Right ventricle myocardium superior (tissue), 1 donor: ENCODE measurements at regions not wholly inside any gene's neighbourhood (a gene's known extent, or its start where the extent isn't known, plus 50 kb on each side); places are given as distances from the start of the nearest gene placed in this dataset.
A peak's percentile ranks its signal among the peaks of the same experiment; 100 is the strongest.

ENCODE experiments used
- ATAC-seq: fragments of 200-7000 bp; cut with Tn5 transposase; one replicate; pipeline ENCODE4 v1.9.1; 2020; ENCODE audit warnings: mild to moderate bottlenecking; ENCODE audit not compliant: poor library complexity
- DNase-seq: peaks from one replicate; pipeline ENCODE4 v3.0.0-alpha.2; 2020
- intact Hi-C: fragments of 100-400 bp; cut with DNase I; formaldehyde crosslinking; loops from one replicate; pipeline ENCODE4 v1.11.2; 2022
- donor health status: DM: no; HTN: yes; CAD: no; lungs with severe emphysema.

DNA sequence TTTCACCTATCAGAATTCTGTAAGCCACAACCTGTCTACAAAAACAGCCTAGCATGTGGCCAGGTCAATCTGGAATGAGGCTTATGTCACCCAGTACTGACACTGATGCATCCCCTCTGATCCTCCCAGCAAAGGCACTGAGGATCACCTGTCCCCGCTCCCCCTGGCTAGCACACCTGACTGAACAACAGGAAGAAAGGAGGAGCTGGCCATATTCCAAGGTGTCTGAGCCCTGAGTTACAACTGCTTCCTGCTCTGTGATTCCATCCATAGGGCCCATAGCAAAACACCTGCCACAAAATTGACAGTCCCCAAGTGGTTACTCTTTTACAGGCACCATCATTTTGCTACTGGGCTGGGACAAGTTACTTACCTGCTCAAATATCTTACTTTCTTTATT is 555.5 kb upstream of the CFAP20DC start:
- no peak for ATAC-seq
- DNase-seq: no peak
- intact Hi-C loops: no loop called here

- ATAC-seq (no peak), DNase-seq (no peak)
- intact Hi-C loops: no loop called here
Observed at GRCh38 chr3:59601486-59601885, 551.7 kb upstream of the CFAP20DC start.

DNA sequence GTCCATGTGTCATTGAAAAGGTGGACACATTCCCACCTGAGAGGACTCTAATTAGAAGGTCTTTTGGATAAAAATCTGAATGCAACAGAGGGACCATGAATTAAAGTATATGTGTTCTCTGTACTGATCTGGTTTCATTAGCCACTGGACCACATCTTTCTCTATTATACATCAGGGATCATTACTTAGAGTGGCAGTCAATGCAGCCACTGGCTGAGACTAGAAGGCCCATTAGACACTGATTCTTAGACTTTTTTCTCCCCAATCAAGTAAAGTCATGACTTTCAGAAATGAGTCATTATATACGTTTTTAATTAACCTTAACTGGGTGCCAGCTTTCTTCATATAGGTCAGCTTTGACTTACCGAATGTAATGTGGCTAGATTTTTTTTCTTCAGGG is 550.8 kb upstream of the CFAP20DC start:
- ATAC-seq: no peak
- intact Hi-C loops: no loop called here
- no peak for DNase-seq

GRCh38 chr3:59596741-59597140 is 546.9 kb upstream of the CFAP20DC start:
- no peak for DNase-seq
- intact Hi-C loops: no loop called here
- ATAC-seq: peak; percentile 15

DNA sequence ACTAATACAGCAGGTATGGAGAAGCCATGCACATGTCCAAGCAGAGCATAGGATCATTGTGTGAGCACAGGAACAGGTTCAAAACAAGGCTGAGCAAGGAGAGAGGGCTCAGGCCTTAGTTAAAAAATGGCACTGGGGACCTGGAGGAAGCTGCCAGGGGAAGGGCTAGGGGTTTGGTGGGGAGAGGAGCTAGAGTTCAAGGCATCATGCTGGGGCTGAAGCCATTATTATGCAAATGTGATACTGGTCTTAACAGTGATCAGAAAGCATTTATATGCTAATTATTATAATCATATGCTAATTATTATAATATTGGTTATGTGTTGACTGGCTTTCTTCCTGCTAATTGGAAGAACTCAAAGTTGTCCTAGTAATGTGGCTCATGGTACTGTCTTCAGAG is 546.0 kb upstream of the CFAP20DC start:
- no peak for DNase-seq
- ATAC-seq: no peak
- intact Hi-C loops: no loop called here

DNA sequence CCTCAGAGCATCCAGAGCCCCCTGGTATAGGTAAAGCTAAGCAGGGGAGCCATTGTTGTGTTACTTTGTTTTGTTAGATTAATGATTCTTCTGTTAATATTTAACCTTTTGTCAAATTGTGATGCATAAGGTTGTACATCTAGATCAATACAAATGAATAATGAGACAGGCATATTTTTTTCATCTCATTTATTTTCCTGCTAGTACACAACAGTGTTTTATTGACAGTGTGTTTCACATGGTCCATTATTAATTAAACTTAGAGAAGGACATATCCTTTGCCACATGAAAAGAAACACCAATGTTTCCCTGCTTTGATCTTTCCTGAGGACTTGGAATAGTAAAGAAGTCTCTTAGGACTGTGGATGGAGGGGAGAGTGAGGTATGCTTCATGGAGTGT is 543.6 kb upstream of the CFAP20DC start:
- intact Hi-C loops: no loop called here
- ATAC-seq: no peak

GRCh38 chr3:59580996-59581395 is 531.2 kb upstream of the CFAP20DC start:
- ATAC-seq (no peak), DNase-seq (no peak)
- intact Hi-C loops: no loop called here

More for the DNA sequence above, 543.6 kb upstream of the CFAP20DC start:
- no peak for DNase-seq

DNA sequence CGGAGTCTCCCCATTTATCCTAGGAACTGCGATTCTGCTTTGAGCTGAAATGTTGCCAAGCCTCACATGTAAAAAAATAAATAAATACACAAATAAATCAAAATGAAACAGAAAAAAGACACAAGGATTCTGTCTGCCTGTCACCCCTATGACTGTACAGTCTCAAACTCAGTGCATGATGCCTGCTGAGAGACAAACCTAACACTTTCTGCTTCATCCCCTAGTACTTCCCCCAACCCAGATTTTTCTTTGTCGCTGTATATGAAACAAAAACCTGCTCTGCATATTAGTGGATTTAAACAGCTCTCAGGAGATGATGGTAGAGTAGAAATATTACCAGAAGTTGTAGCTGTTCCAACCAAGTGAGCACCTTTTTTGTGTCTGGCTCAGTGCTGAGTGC is 530.7 kb upstream of the CFAP20DC start:
- DNase-seq: no peak
- no peak for ATAC-seq
- intact Hi-C loops: no loop called here

GRCh38 chr3:59578129-59578528 is 528.3 kb upstream of the CFAP20DC start:
- no peak for DNase-seq
- no peak for ATAC-seq
- intact Hi-C loops: no loop called here

- intact Hi-C loops: no loop called here
- no peak for ATAC-seq
- no peak for DNase-seq
Observed at GRCh38 chr3:59576606-59577005, 526.8 kb upstream of the CFAP20DC start.

DNA sequence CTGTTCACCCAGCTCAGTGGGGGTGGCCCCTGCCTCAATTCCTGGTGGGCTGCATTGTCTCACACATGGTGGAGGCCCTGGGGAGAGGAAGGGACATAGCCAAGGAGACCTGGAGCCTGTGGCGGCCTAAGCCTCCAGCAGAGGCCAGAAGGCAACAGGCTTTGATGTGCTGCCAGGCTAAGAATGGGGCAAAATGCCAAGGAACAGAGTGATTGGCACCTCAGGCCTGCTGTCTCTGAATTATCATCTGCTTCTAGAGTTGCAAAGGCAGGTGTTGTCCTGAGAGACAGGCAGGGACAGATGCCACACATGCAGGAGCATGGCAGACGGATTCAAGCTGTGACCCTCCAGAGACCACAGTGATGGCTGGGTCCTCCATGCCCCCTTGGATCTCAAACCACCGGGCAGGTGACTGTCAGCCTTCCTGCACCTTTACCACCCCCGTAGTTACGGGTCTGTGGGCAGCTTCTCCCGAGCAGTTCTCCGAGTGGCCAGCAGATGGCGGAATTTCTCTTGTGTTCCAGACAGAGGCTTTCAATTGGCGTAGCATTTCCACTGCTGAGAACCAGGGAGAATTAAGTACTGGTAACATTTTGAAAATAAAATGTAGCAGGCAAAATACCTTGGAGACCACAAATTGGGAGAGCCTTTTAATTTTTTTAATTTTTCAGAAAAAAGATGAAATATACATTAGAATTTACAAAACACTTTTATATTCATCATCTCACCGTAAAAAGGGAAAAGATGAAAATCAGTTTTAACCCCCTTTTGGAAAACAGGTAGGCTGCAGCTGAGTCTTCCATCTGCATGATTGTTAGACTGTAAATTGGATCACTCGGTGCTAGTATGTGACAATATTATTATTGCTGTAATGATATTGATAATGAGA is 525.5 kb upstream of the CFAP20DC start:
- intact Hi-C loops: loop anchor here (2.0 kb wide), 1 partner anchor 281 kb away; no protein-coding TSS in a partner anchor
- DNase-seq (peak; percentile 92), ATAC-seq (peak; percentile 92)

- DNase-seq: peak; percentile 44
- intact Hi-C loops: loop anchor here (2.0 kb wide), 1 partner anchor 283 kb away; no protein-coding TSS in a partner anchor
- peak; percentile 79 for ATAC-seq
Observed at GRCh38 chr3:59573911-59574310, 524.1 kb upstream of the CFAP20DC start.

- intact Hi-C loops: no loop called here
- ATAC-seq (no peak), DNase-seq (no peak)
Observed at GRCh38 chr3:59572106-59572505, 522.3 kb upstream of the CFAP20DC start.

DNA sequence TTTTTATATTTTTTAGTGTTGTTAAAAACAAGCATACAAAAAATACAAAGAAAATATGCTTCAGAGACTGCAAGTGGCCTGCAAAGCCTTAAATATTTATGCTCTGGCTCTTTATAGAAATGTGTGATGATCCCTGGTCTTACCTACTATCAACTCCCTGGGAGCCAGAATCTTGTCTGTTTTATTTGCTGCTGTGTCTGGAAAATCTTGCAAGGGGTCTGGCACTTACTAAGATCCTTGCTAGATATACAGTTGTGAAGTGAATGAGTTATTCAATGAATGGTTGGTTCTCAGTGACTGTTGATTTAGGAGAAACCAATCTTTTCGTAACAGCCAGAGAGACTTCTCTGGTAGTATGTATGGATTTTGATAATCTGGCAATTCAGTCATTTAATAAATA is 521.0 kb upstream of the CFAP20DC start:
- DNase-seq: no peak
- intact Hi-C loops: no loop called here

DNA sequence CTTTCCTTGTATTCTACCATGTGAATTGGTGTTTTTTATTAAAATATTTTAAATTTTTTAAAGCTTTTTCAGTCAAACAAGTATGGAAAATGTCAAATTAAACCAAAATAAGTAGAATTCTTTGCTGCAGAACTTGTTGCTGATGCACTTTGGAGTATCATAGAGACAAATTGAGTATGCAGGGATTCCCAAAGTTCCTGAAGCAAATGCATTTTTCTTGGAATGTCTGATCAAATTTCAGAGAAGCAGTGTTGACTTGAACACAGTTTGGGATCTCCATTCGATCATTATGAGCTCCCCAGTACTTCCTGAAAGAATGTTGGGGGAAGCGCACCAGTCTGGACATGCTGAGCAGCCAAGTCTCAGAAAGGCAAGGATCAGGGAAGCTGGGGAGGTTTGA is 517.8 kb upstream of the CFAP20DC start:
- DNase-seq: no peak
- intact Hi-C loops: loop anchor here (10.0 kb wide), 1 partner anchor 333 kb away; no protein-coding TSS in a partner anchor
- ATAC-seq: no peak

More for the DNA sequence above, 521.0 kb upstream of the CFAP20DC start:
- ATAC-seq: no peak

DNA sequence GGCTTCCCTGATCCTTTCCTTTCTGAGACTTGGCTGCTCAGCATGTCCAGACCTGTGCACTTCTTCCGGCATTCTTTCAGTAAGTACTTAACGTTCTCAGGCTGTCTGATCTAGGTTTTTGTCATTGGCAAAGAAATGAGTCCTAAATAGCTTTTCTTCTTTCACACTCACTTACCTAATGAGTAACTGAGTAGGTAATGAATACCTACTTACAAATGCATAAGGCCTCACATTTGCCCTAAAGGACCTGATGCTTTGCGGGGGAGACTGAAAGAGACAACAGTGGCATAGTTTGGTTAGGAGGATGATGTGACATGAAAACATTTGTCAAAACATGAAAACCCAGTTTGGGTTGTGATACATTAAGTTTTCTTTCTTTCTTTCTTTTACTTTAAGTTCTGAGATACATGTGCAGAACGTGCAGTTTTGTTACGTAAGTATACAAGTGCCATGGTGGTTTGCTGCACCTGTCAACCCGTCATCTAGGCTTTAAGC is 516.7 kb upstream of the CFAP20DC start:
- intact Hi-C loops: loop anchor here (10.0 kb wide), 1 partner anchor 332 kb away; no protein-coding TSS in a partner anchor
- ATAC-seq: no peak
- no peak for DNase-seq

GRCh38 chr3:59565125-59565524 is 515.3 kb upstream of the CFAP20DC start:
- ATAC-seq (no peak), DNase-seq (no peak)
- intact Hi-C loops: loop anchor here (10.0 kb wide), 1 partner anchor 330 kb away; no protein-coding TSS in a partner anchor

- ATAC-seq: no peak
- no peak for DNase-seq
- intact Hi-C loops: loop anchor here (10.0 kb wide), 1 partner anchor 329 kb away; no protein-coding TSS in a partner anchor
Observed at GRCh38 chr3:59563966-59564365, 514.1 kb upstream of the CFAP20DC start.

- intact Hi-C loops: loop anchor here (10.0 kb wide), 1 partner anchor 328 kb away; no protein-coding TSS in a partner anchor
- DNase-seq: no peak
- no peak for ATAC-seq
Observed at GRCh38 chr3:59563072-59563605, 513.3 kb upstream of the CFAP20DC start.
